WTC11 (cell line): ENCODE measurements at regions not wholly inside any gene's neighbourhood (a gene's known extent, or its start where the extent isn't known, plus 50 kb on each side); places are given as distances from the start of the nearest gene placed in this dataset.
"Not testable (repeated sequence)": the region's sequence is repeated elsewhere in the genome, so short reads cannot be mapped to it uniquely, and the experiment has no call there.

Experiments
- ATAC-seq: fragments of 200-7000 bp; cut with Tn5 transposase; 2 replicates; pipeline ENCODE4 v1.10.0; 2021; ENCODE audit warnings: mild to moderate bottlenecking, moderate library complexity
- CTCF ChIA-PET: fragments of 300-600 bp; sonication (Branson Sonifier 250); formaldehyde crosslinking; loops from one replicate; lab custom pipeline; 2021; ENCODE audit warnings: antibody characterized with exemption; lab: Charles Lee
- POLR2A ChIA-PET: fragments of 350-600 bp; sonication (Branson Sonifier 250); formaldehyde crosslinking; loops from one replicate; lab custom pipeline; 2021; ENCODE audit warnings: antibody characterized with exemption; lab: Charles Lee
- DNase-seq: peaks from one replicate; pipeline ENCODE4 v3.0.0; 2021; ENCODE audit warnings: low spot score
- H3K27ac Mint-ChIP-seq: 2 replicates; pipeline ENCODE4 v1.8.0; 2021; ENCODE audit warnings: mixed read lengths
- H3K27me3 Mint-ChIP-seq: 2 replicates; pipeline ENCODE4 v1.8.0; 2021; ENCODE audit warnings: low read depth, mild to moderate bottlenecking, moderate library complexity, mixed read lengths
- H3K36me3 Mint-ChIP-seq: 2 replicates; pipeline ENCODE4 v1.8.0; 2021; ENCODE audit warnings: mixed read lengths
- H3K4me1 Mint-ChIP-seq: 2 replicates; pipeline ENCODE4 v1.8.0; 2022; ENCODE audit warnings: mixed read lengths
- H3K4me3 Mint-ChIP-seq: 2 replicates; pipeline ENCODE4 v1.8.0; 2021; ENCODE audit warnings: mild to moderate bottlenecking, moderate library complexity, mixed read lengths
- H3K9me3 Mint-ChIP-seq: 2 replicates; pipeline ENCODE4 v1.8.0; 2021; ENCODE audit warnings: mixed read lengths
- ATF1 ChIP-seq: sonication (generic); formaldehyde crosslinking; IDR thresholded peaks from 2 replicates; pipeline ENCODE4 v1.8.1; 2023; ENCODE audit warnings: mild to moderate bottlenecking, moderate library complexity, missing genetic modification reagents
- CREM ChIP-seq: sonication (generic); formaldehyde crosslinking; IDR thresholded peaks from 2 replicates; pipeline ENCODE4 v1.8.1; 2022; ENCODE audit warnings: mild to moderate bottlenecking, missing genetic modification reagents, moderate library complexity
- ETV6 ChIP-seq: sonication (generic); formaldehyde crosslinking; IDR thresholded peaks from 2 replicates; pipeline ENCODE4 v1.8.1; 2022; ENCODE audit warnings: mild to moderate bottlenecking, missing genetic modification reagents
- FOXJ3 ChIP-seq: sonication (generic); formaldehyde crosslinking; IDR thresholded peaks from 2 replicates; pipeline ENCODE4 v1.9.0; 2021; ENCODE audit warnings: missing genetic modification reagents, mild to moderate bottlenecking, borderline replicate concordance
- HMGA2 ChIP-seq: fragments of 250-450 bp; sonication (Bioruptor Pico); IDR thresholded peaks from 2 replicates; pipeline ENCODE4 v1.4.0; 2021; ENCODE audit warnings: mild to moderate bottlenecking, moderate library complexity
- JUN ChIP-seq: sonication (generic); formaldehyde crosslinking; IDR thresholded peaks from 2 replicates; pipeline ENCODE4 v1.8.0; 2023; ENCODE audit warnings: mild to moderate bottlenecking, missing genetic modification reagents
- NFE2L1 ChIP-seq: sonication (generic); formaldehyde crosslinking; IDR thresholded peaks from 2 replicates; pipeline ENCODE4 v1.8.1; 2023; ENCODE audit warnings: missing genetic modification reagents
- NFYB ChIP-seq: sonication (generic); formaldehyde crosslinking; conservative IDR thresholded peaks from 2 replicates; pipeline ENCODE4 v1.8.0; 2022; ENCODE audit warnings: low read depth, missing genetic modification reagents
- NR2C2 ChIP-seq: sonication (generic); formaldehyde crosslinking; IDR thresholded peaks from 2 replicates; pipeline ENCODE4 v1.8.0; 2022; ENCODE audit warnings: mild to moderate bottlenecking, missing genetic modification reagents
- SMAD4 ChIP-seq: sonication (generic); formaldehyde crosslinking; IDR thresholded peaks from 2 replicates; pipeline ENCODE4 v1.8.0; 2022; ENCODE audit warnings: mild to moderate bottlenecking, missing genetic modification reagents
- SP1 ChIP-seq: sonication (generic); formaldehyde crosslinking; conservative IDR thresholded peaks from 2 replicates; pipeline ENCODE4 v1.8.1; 2022; ENCODE audit warnings: missing genetic modification reagents
- TCF7 ChIP-seq: sonication (generic); formaldehyde crosslinking; IDR thresholded peaks from 2 replicates; pipeline ENCODE4 v1.8.0; 2022; ENCODE audit warnings: mild to moderate bottlenecking, low read depth, missing genetic modification reagents, moderate library complexity
- ZNF121 ChIP-seq: sonication (generic); formaldehyde crosslinking; IDR thresholded peaks from 2 replicates; pipeline ENCODE4 v1.8.0; 2023; ENCODE audit warnings: missing genetic modification reagents
- ZNF232 ChIP-seq: sonication (generic); formaldehyde crosslinking; IDR thresholded peaks from 2 replicates; pipeline ENCODE4 v1.8.0; 2022; ENCODE audit warnings: mild to moderate bottlenecking, missing genetic modification reagents
- TF ChIP-seq, protein P1 (sequence below): sonication (generic); formaldehyde crosslinking; IDR thresholded peaks from 2 replicates; pipeline ENCODE4 v1.8.0; 2022; ENCODE audit warnings: mild to moderate bottlenecking, missing genetic modification reagents
- TF ChIP-seq, protein P2 (sequence below): sonication (generic); formaldehyde crosslinking; IDR thresholded peaks from 2 replicates; pipeline ENCODE4 v1.8.1; 2022; ENCODE audit warnings: mild to moderate bottlenecking, missing genetic modification reagents, moderate library complexity, borderline replicate concordance
- TF ChIP-seq, protein P3 (sequence below): sonication (generic); formaldehyde crosslinking; IDR thresholded peaks from 2 replicates; pipeline ENCODE4 v1.8.1; 2023; ENCODE audit warnings: mild to moderate bottlenecking, missing genetic modification reagents
- TF ChIP-seq, protein P4 (sequence below): fragments of 200-600 bp; IDR thresholded peaks from 2 replicates; pipeline ENCODE4 v1.8.0; 2022; ENCODE audit warnings: antibody characterized with exemption
- TF ChIP-seq, protein P5 (sequence below): sonication (generic); formaldehyde crosslinking; IDR thresholded peaks from 2 replicates; pipeline ENCODE4 v1.8.1; 2022; ENCODE audit warnings: missing genetic modification reagents, borderline replicate concordance
- TF ChIP-seq, protein P6 (sequence below): fragments of 250-450 bp; sonication (Bioruptor Pico); IDR thresholded peaks from 2 replicates; pipeline ENCODE4 v1.9.0; 2021; ENCODE audit warnings: mild to moderate bottlenecking
- TF ChIP-seq, protein P7 (sequence below): sonication (generic); formaldehyde crosslinking; IDR thresholded peaks from 2 replicates; pipeline ENCODE4 v1.8.1; 2022; ENCODE audit warnings: mild to moderate bottlenecking, moderate library complexity, missing genetic modification reagents
- TF ChIP-seq, protein P8 (sequence below): sonication (generic); formaldehyde crosslinking; IDR thresholded peaks from 2 replicates; pipeline ENCODE4 v1.8.1; 2022; ENCODE audit warnings: low read depth, missing genetic modification reagents, borderline replicate concordance
- TF ChIP-seq, protein P9 (sequence below): sonication (generic); formaldehyde crosslinking; IDR thresholded peaks from 2 replicates; pipeline ENCODE4 v1.8.1; 2023; ENCODE audit warnings: mild to moderate bottlenecking, missing genetic modification reagents, moderate library complexity

DNA sequence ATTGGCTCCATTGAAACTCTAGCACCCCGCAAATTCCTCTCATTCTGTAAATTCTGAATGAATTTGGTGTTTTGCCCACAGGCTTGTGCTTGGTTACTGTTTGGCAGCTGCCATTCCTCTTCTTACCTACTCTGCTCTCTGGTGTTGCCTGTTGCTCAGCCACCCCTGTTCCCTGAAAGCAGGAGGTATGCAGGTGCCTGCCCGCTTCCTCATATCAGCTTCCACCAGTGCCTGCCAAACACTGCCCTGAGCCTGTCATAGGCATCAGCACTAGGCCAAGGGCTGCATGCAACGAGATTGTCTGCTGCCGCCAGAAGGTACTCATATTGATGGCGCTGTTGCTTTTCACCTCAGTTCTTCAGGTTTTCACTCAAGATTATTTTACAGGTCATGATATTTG lies 978.1 kb downstream of the C4orf33 start:
- ChIA-PET CTCF (no interaction called here), POLR2A (no interaction called here)
- ATAC-seq (peak; percentile 91), DNase-seq (peak; percentile 23)
- peaks cover 6% of the 10 kb centered on the region; the same call in 1 of the 2 replicates for H3K9me3 Mint-ChIP-seq
- no peak overlapping the region for H3K4me3 Mint-ChIP-seq
- peaks cover 17% of the 10 kb centered on the region for H3K36me3 Mint-ChIP-seq
- TF ChIP-seq, protein P1, sequence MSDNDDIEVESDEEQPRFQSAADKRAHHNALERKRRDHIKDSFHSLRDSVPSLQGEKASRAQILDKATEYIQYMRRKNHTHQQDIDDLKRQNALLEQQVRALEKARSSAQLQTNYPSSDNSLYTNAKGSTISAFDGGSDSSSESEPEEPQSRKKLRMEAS (CRISPR knock-in tag) = no peak
- no peak for TF ChIP-seq NR2C2
- TF ChIP-seq, protein P2, sequence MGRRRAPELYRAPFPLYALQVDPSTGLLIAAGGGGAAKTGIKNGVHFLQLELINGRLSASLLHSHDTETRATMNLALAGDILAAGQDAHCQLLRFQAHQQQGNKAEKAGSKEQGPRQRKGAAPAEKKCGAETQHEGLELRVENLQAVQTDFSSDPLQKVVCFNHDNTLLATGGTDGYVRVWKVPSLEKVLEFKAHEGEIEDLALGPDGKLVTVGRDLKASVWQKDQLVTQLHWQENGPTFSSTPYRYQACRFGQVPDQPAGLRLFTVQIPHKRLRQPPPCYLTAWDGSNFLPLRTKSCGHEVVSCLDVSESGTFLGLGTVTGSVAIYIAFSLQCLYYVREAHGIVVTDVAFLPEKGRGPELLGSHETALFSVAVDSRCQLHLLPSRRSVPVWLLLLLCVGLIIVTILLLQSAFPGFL = no peak
- TF ChIP-seq NFYB = no peak
- H3K27me3 Mint-ChIP-seq = no peaks in the 10 kb centered on the region
- peak overlapping the region; percentile 67 for H3K27ac Mint-ChIP-seq
- H3K4me1 Mint-ChIP-seq = peaks cover 31% of the 10 kb centered on the region

DNA sequence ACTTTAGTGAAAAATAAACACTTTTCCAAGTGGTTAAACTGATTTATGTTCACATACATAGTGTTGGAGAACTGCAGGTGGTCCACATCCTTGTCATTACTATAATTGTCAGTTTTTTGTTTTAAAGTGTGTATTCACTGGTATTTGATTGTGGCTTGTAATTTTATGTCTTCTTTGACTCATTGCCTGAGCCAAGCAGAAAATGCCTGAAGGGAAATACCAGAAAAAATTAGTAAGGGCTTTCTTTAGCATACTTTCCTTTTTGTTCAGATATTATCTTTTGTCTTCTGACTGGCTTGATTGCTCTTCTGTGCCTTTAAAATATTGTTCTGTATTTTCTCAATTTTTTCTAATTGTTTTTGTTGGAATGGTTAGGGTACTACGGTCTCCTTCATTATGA lies 981.3 kb downstream of the C4orf33 start:
- no peaks in the 10 kb centered on the region for H3K9me3 Mint-ChIP-seq
- ChIA-PET CTCF (no interaction called here), POLR2A (no interaction called here)
- H3K36me3 Mint-ChIP-seq = no peaks in the 10 kb centered on the region
- no peaks in the 10 kb centered on the region for H3K27me3 Mint-ChIP-seq
- H3K4me1 Mint-ChIP-seq = peaks cover 32% of the 10 kb centered on the region
- DNase-seq (no peak), ATAC-seq (no peak)
- TF ChIP-seq, protein P3, sequence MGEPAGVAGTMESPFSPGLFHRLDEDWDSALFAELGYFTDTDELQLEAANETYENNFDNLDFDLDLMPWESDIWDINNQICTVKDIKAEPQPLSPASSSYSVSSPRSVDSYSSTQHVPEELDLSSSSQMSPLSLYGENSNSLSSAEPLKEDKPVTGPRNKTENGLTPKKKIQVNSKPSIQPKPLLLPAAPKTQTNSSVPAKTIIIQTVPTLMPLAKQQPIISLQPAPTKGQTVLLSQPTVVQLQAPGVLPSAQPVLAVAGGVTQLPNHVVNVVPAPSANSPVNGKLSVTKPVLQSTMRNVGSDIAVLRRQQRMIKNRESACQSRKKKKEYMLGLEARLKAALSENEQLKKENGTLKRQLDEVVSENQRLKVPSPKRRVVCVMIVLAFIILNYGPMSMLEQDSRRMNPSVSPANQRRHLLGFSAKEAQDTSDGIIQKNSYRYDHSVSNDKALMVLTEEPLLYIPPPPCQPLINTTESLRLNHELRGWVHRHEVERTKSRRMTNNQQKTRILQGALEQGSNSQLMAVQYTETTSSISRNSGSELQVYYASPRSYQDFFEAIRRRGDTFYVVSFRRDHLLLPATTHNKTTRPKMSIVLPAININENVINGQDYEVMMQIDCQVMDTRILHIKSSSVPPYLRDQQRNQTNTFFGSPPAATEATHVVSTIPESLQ (CRISPR knock-in tag) = no peak
- TF ChIP-seq ETV6 (CRISPR knock-in tag) (no peak), ATF1 (CRISPR knock-in tag) (no peak), JUN (no peak), HMGA2 (CRISPR knock-in tag) (no peak), CREM (CRISPR knock-in tag) (no peak), NFE2L1 (CRISPR knock-in tag) (no peak), ZNF232 (no peak), ZNF121 (no peak), SP1 (CRISPR knock-in tag) (no peak), TCF7 (no peak), SMAD4 (CRISPR knock-in tag) (no peak), FOXJ3 (CRISPR knock-in tag) (no peak)
- TF ChIP-seq, protein P4, sequence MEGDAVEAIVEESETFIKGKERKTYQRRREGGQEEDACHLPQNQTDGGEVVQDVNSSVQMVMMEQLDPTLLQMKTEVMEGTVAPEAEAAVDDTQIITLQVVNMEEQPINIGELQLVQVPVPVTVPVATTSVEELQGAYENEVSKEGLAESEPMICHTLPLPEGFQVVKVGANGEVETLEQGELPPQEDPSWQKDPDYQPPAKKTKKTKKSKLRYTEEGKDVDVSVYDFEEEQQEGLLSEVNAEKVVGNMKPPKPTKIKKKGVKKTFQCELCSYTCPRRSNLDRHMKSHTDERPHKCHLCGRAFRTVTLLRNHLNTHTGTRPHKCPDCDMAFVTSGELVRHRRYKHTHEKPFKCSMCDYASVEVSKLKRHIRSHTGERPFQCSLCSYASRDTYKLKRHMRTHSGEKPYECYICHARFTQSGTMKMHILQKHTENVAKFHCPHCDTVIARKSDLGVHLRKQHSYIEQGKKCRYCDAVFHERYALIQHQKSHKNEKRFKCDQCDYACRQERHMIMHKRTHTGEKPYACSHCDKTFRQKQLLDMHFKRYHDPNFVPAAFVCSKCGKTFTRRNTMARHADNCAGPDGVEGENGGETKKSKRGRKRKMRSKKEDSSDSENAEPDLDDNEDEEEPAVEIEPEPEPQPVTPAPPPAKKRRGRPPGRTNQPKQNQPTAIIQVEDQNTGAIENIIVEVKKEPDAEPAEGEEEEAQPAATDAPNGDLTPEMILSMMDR = no peak
- TF ChIP-seq, protein P5, sequence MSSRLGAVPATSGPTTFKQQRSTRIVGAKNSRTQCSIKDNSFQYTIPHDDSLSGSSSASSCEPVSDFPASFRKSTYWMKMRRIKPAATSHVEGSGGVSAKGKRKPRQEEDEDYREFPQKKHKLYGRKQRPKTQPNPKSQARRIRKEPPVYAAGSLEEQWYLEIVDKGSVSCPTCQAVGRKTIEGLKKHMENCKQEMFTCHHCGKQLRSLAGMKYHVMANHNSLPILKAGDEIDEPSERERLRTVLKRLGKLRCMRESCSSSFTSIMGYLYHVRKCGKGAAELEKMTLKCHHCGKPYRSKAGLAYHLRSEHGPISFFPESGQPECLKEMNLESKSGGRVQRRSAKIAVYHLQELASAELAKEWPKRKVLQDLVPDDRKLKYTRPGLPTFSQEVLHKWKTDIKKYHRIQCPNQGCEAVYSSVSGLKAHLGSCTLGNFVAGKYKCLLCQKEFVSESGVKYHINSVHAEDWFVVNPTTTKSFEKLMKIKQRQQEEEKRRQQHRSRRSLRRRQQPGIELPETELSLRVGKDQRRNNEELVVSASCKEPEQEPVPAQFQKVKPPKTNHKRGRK = no peak
- TF ChIP-seq, protein P6, sequence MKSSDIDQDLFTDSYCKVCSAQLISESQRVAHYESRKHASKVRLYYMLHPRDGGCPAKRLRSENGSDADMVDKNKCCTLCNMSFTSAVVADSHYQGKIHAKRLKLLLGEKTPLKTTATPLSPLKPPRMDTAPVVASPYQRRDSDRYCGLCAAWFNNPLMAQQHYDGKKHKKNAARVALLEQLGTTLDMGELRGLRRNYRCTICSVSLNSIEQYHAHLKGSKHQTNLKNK = no peak
- TF ChIP-seq, protein P7, sequence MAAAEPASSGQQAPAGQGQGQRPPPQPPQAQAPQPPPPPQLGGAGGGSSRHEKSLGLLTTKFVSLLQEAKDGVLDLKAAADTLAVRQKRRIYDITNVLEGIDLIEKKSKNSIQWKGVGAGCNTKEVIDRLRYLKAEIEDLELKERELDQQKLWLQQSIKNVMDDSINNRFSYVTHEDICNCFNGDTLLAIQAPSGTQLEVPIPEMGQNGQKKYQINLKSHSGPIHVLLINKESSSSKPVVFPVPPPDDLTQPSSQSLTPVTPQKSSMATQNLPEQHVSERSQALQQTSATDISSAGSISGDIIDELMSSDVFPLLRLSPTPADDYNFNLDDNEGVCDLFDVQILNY (CRISPR knock-in tag) = no peak
- TF ChIP-seq, protein P8, sequence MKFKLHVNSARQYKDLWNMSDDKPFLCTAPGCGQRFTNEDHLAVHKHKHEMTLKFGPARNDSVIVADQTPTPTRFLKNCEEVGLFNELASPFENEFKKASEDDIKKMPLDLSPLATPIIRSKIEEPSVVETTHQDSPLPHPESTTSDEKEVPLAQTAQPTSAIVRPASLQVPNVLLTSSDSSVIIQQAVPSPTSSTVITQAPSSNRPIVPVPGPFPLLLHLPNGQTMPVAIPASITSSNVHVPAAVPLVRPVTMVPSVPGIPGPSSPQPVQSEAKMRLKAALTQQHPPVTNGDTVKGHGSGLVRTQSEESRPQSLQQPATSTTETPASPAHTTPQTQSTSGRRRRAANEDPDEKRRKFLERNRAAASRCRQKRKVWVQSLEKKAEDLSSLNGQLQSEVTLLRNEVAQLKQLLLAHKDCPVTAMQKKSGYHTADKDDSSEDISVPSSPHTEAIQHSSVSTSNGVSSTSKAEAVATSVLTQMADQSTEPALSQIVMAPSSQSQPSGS (CRISPR knock-in tag) = no peak
- TF ChIP-seq, protein P9, sequence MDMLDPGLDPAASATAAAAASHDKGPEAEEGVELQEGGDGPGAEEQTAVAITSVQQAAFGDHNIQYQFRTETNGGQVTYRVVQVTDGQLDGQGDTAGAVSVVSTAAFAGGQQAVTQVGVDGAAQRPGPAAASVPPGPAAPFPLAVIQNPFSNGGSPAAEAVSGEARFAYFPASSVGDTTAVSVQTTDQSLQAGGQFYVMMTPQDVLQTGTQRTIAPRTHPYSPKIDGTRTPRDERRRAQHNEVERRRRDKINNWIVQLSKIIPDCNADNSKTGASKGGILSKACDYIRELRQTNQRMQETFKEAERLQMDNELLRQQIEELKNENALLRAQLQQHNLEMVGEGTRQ (CRISPR knock-in tag) = no peak
- H3K4me3 Mint-ChIP-seq = no peak overlapping the region
- H3K27ac Mint-ChIP-seq = no peak overlapping the region

DNA sequence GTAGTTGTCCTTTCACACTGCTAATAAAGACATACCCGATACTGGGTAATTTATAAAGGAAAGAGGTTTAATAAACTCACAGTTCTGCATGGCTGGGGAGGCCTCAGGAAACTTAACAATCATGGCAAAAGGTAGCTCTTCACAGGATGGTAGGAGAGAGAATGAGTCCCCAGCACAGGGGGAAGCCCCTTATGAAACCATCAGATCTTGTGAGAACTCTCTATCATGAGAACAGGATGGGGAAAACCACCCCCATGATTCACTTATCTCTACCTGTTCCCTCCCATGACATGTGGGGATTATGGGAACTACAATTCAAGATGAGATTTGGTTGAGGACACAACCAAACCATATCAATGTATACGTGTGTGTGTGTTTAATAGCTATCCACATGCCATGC lies 983.1 kb downstream of the C4orf33 start:
- DNase-seq, H3K27ac Mint-ChIP-seq, ATAC-seq, CTCF ChIA-PET, H3K9me3 Mint-ChIP-seq, H3K27me3 Mint-ChIP-seq, H3K4me3 Mint-ChIP-seq, POLR2A ChIA-PET, H3K36me3 Mint-ChIP-seq: not testable (repeated sequence)
- peaks cover 23% of the 10 kb centered on the region for H3K4me1 Mint-ChIP-seq
